Spleen (tissue), 7 donors: ENCODE measurements at regions not wholly inside any gene's neighbourhood (a gene's known extent, or its start where the extent isn't known, plus 50 kb on each side); places are given as distances from the start of the nearest gene placed in this dataset.
"Not testable (repeated sequence)": the region's sequence is repeated elsewhere in the genome, so short reads cannot be mapped to it uniquely, and the experiment has no call there.

Experiments
- CTCF ChIP-seq, 11 experiments: fragments of 200-600 bp in 7 of 11; fragments of 450-650 bp in 4 of 11; sonication (generic) in 4 of 11; IDR thresholded peaks in 8 of 11; conservative IDR thresholded peaks in 3 of 11; 1 replicate in 7 of 11; 2 replicates in 4 of 11; pipeline versions ENCODE4 v1.4.0 to v1.8.0; 2016 to 2021; ENCODE audit warnings: antibody characterized with exemption in 11 of 11, inconsistent platforms in 4 of 11, mild to moderate bottlenecking in 1 of 11
- POLR2AphosphoS5 ChIP-seq, 3 donors: sonication (generic); formaldehyde crosslinking; IDR thresholded peaks; one replicate each; pipeline ENCODE4 v1.5.1; 2017; ENCODE audit warnings: antibody characterized with exemption in 3 of 3
- donor health status: DM: no; HTN: no; CAD: no; lungs with moderate emphysema.
- donor health status: DM: no; HTN: no; CAD: no.
- donor health status: DM: no; HTN: no; CAD: no.

GRCh38 chr14:23891717-23892116 is 61.9 kb upstream of the DHRS4 start:
- not testable (repeated sequence) for TF ChIP-seq CTCF (IDR thresholded peaks at IDR 0.05 in 8 of 11, conservative IDR thresholded peaks at IDR 0.05 in 3 of 11); POLR2AphosphoS5 (IDR thresholded peaks at IDR 0.05)
